Smooth muscle cell (in vitro differentiated cells): ENCODE measurements at regions not wholly inside any gene's neighbourhood (a gene's known extent, or its start where the extent isn't known, plus 50 kb on each side); places are given as distances from the start of the nearest gene placed in this dataset.
A peak's percentile ranks its signal among the peaks of the same experiment; 100 is the strongest.

ENCODE experiments used
- DNase-seq: peaks from one replicate; lab custom pipeline; 2025; ENCODE audit not compliant: unreplicated experiment; lab: John Stamatoyannopoulos, UW
- H2AFZ ChIP-seq: fragments of 200-600 bp; sonication (generic); 2 replicates; pipeline ENCODE4 v1.6.0; 2016; ENCODE audit warnings: antibody characterized with exemption, low read depth, mild to moderate bottlenecking
- H3F3A ChIP-seq: fragments of 200-600 bp; sonication (generic); 2 replicates; pipeline ENCODE4 v1.6.0; 2017; ENCODE audit warnings: antibody characterized with exemption, low read depth
- H3K27ac ChIP-seq: fragments of 200-600 bp; sonication (generic); 2 replicates; pipeline ENCODE4 v1.5.1; 2016; ENCODE audit warnings: low read depth, mild to moderate bottlenecking
- H3K27me3 ChIP-seq: fragments of 200-600 bp; sonication (generic); 2 replicates; pipeline ENCODE4 v1.6.1; 2016; ENCODE audit warnings: low read depth, mild to moderate bottlenecking
- H3K36me3 ChIP-seq: fragments of 200-600 bp; sonication (generic); 2 replicates; pipeline ENCODE4 v1.5.1; 2016; ENCODE audit warnings: low read depth
- H3K4me1 ChIP-seq: fragments of 200-600 bp; sonication (generic); 2 replicates; pipeline ENCODE4 v1.5.1; 2016; ENCODE audit warnings: low read depth
- H3K4me2 ChIP-seq: fragments of 200-600 bp; sonication (generic); 2 replicates; pipeline ENCODE4 v1.6.0; 2016; ENCODE audit warnings: mild to moderate bottlenecking
- H3K4me3 ChIP-seq: fragments of 200-600 bp; sonication (generic); 2 replicates; pipeline ENCODE4 v1.5.1; 2016; ENCODE audit warnings: mild to moderate bottlenecking
- H3K79me2 ChIP-seq: fragments of 200-600 bp; sonication (generic); 2 replicates; pipeline ENCODE4 v1.6.0; 2016; ENCODE audit warnings: low read depth, mild to moderate bottlenecking
- H3K9ac ChIP-seq: fragments of 200-600 bp; sonication (generic); 2 replicates; pipeline ENCODE4 v1.6.0; 2016; ENCODE audit warnings: low read depth
- H3K9me3 ChIP-seq: fragments of 200-600 bp; sonication (generic); replicated peaks from 2 replicates; pipeline ENCODE4 v1.5.1; 2016; ENCODE audit warnings: low read depth
- H4K20me1 ChIP-seq: fragments of 200-600 bp; sonication (generic); 2 replicates; pipeline ENCODE4 v1.6.0; 2016; ENCODE audit warnings: low read depth
- CTCF ChIP-seq: fragments of 200-600 bp; sonication (generic); IDR thresholded peaks from 2 replicates; pipeline ENCODE4 v1.5.1; 2017; ENCODE audit warnings: borderline replicate concordance, mild to moderate bottlenecking, antibody characterized with exemption; ENCODE audit not compliant: insufficient read depth, poor library complexity, severe bottlenecking
- WGBS: methylation state at CpG from one replicate; pipeline ENCODE4 v1.1.7; 2016; ENCODE audit warnings: low lambda C conversion rate; 5-methylcytosine and 5-hydroxymethylcytosine counted together

- Histone ChIP-seq H3F3A (no peaks in the 10 kb centered on the region), H3K4me3 (no peak overlapping the region), H3K9me3 (no peaks in the 10 kb centered on the region), H3K36me3 (no peaks in the 10 kb centered on the region), H3K4me2 (no peak overlapping the region), H3K4me1 (no peaks in the 10 kb centered on the region), H3K27me3 (no peaks in the 10 kb centered on the region), H3K27ac (no peak overlapping the region), H3K9ac (no peak overlapping the region), H2AFZ (no peak overlapping the region), H4K20me1 (no peaks in the 10 kb centered on the region), H3K79me2 (no peaks in the 10 kb centered on the region)
- TF ChIP-seq CTCF = no peak
- DNase-seq = no peak
These were observed 348.8 kb downstream of the SPATA31D1 start for GRCh38 chr9:82337351-82337750.

GRCh38 chr9:82342046-82342445, 353.5 kb downstream of the SPATA31D1 start:
- H3K27ac ChIP-seq = no peak overlapping the region
- H3K9ac ChIP-seq = no peak overlapping the region
- 33% methylated on average over 2 of the region's 2 CpGs for WGBS
- no peaks in the 10 kb centered on the region for H3K79me2 ChIP-seq
- H3K36me3 ChIP-seq = no peaks in the 10 kb centered on the region
- no peak overlapping the region for H2AFZ ChIP-seq
- no peaks in the 10 kb centered on the region for H4K20me1 ChIP-seq
- no peak overlapping the region for H3K4me2 ChIP-seq
- H3K4me3 ChIP-seq = no peak overlapping the region
- no peak for TF ChIP-seq CTCF
- peaks cover under 1% of the 10 kb centered on the region for H3K9me3 ChIP-seq
- no peaks in the 10 kb centered on the region for H3F3A ChIP-seq
- DNase-seq = no peak
- H3K4me1 ChIP-seq = no peaks in the 10 kb centered on the region
- no peaks in the 10 kb centered on the region for H3K27me3 ChIP-seq

- no peaks in the 10 kb centered on the region for H3F3A ChIP-seq
- no peaks in the 10 kb centered on the region for H3K36me3 ChIP-seq
- TF ChIP-seq CTCF = no peak
- H3K4me2 ChIP-seq = no peak overlapping the region
- no peak for DNase-seq
- no peaks in the 10 kb centered on the region for H4K20me1 ChIP-seq
- H3K27me3 ChIP-seq = no peaks in the 10 kb centered on the region
- no peak overlapping the region for H3K4me3 ChIP-seq
- H3K27ac ChIP-seq = no peak overlapping the region
- H3K9ac ChIP-seq = no peak overlapping the region
- peaks cover 3% of the 10 kb centered on the region for H3K9me3 ChIP-seq
- H3K4me1 ChIP-seq = no peaks in the 10 kb centered on the region
- H3K79me2 ChIP-seq = no peaks in the 10 kb centered on the region
- H2AFZ ChIP-seq = no peak overlapping the region
- 71% methylated on average over 2 of the region's 2 CpGs for WGBS
These were observed 357.5 kb downstream of the SPATA31D1 start for GRCh38 chr9:82346040-82346439.

GRCh38 chr9:82353631-82354278, 365.2 kb downstream of the SPATA31D1 start:
- H3K79me2 ChIP-seq = no peaks in the 10 kb centered on the region
- 84% methylated on average over 7 of the region's 7 CpGs for WGBS

More at GRCh38 chr9:82353631-82354278, 365.2 kb downstream of the SPATA31D1 start:
- no peak overlapping the region for H3K4me3 ChIP-seq
- H3K27me3 ChIP-seq = no peaks in the 10 kb centered on the region
- no peaks in the 10 kb centered on the region for H4K20me1 ChIP-seq
- TF ChIP-seq CTCF = no peak
- H3K36me3 ChIP-seq = no peaks in the 10 kb centered on the region
- DNase-seq = no peak
- H3K4me1 ChIP-seq = peaks cover 6% of the 10 kb centered on the region
- peak overlapping the region; percentile 6 for H3K4me2 ChIP-seq
- H3K9me3 ChIP-seq = no peaks in the 10 kb centered on the region
- peak overlapping the region; percentile 32 for H3K9ac ChIP-seq
- peak overlapping the region; percentile 75 for H3K27ac ChIP-seq
- no peak overlapping the region for H2AFZ ChIP-seq
- H3F3A ChIP-seq = no peaks in the 10 kb centered on the region
